HG02840 (cell line): ENCODE measurements at regions not wholly inside any gene's neighbourhood (a gene's known extent, or its start where the extent isn't known, plus 50 kb on each side); places are given as distances from the start of the nearest gene placed in this dataset.

Source experiments
- ATAC-seq: cut with Tn5 transposase; IDR thresholded peaks from one replicate; pipeline ENCODE4 v1.9.1; 2021; ENCODE audit warnings: mild to moderate bottlenecking, moderate library complexity, moderate number of reproducible peaks; ENCODE audit not compliant: unreplicated experiment, low FRiP score

DNA sequence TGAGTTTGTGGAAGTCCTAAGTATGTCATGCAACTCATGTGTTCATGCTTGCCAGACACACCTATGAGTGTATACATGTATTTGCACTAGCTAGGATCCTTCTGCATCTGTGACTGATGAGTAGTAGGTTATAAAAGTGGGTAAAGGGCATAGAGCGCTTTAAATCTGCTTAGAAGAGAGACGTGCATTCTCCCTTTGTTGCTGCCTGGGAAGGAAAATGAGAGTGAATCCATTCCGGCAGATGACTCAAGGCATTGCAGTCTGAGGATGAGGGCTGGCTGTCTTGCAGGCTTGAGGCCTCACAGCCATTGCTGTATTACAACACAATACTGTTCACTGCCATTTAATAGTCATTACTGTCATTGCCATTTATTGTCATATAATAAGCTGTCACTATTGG lies 120.8 kb upstream of the UMPS start:
- no peak for ATAC-seq

DNA sequence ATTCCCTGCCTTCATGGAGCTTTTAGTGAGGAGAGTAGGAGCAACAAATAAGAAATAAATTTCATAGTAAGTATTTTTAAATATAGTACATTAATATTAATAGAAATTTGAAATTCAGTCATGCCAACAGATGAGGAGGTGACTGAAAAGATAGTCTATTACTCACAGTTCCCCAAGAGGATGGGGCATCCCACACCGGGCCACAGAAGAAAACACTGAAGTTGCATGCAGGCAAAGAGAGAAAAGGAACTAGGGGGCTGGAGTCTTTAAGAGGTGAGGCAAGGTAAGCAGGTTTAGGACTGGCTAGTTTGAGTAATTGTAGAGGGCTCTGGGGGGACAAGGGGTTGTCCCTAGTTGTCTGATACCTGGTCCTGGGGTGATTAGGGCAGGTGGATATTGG lies 120.1 kb upstream of the UMPS start:
- ATAC-seq = no peak

DNA sequence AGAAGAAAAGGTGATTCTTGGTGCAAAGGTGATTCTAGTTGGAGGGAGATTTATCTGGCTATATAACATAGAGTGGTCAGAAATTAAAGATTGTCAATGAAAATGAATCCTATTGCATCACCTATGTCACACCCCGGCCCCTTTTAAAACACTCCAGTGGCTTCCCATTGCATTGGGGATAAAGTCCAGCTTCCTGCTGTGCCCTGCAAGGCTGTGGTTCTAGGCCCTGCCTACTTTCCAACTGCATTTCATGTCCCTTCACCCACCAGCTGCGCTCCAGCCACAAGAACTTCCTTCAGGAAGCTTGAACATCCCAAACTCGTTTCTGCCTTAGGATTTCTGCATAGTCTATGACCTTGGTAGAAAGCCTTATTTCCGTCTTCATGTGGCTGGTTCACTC lies 118.7 kb upstream of the UMPS start:
- ATAC-seq = no peak

DNA sequence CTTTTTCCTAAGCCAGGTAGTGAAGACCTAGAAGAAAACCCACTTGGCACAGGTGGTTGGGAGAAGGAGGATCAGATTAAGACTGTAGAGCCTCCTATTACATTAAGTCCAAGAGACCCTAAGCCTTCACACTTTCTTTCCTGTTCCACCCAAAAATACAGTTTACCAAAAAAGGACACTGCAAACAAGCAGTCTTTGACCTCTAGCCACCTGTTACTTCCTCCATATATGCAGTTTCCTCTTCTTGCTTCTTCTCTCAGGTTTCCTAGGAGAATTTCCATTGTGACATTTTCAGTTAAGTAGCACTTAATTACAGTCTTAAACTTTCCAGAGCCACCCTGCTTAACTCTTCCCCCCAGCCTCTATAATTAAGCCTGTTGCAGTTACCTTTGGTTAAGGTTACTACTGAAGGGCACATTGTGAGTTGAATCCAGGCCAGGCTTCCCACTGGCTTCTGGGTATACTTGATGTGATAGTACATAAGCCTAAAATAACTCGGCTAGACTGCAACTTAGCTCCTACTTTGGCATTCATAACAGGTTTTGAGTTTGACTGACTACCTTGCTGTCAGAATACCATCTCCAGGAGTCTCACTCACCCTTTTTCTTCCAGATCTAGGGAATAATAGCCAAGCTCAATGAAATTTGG lies 114.2 kb upstream of the UMPS start:
- no peak for ATAC-seq

DNA sequence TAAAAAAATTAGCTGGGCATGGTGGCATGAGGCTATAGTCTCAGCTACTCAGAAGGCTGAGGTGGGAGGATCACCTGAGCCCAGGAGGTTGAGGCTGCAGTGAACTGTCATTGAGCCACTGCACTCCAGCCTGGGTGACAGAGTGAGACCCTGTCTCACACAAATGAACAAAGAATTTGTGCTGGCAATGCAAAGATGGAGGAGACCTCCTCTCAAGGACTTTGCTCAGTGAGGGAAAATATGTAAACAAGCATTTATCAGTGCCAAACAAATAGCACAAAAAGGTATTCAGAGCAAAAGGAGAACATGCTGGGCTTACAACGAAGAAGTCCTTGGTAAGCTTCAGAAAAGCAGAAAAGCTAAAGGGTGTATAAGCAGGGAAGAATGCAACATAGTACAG lies 113.1 kb upstream of the UMPS start:
- no peak for ATAC-seq

DNA sequence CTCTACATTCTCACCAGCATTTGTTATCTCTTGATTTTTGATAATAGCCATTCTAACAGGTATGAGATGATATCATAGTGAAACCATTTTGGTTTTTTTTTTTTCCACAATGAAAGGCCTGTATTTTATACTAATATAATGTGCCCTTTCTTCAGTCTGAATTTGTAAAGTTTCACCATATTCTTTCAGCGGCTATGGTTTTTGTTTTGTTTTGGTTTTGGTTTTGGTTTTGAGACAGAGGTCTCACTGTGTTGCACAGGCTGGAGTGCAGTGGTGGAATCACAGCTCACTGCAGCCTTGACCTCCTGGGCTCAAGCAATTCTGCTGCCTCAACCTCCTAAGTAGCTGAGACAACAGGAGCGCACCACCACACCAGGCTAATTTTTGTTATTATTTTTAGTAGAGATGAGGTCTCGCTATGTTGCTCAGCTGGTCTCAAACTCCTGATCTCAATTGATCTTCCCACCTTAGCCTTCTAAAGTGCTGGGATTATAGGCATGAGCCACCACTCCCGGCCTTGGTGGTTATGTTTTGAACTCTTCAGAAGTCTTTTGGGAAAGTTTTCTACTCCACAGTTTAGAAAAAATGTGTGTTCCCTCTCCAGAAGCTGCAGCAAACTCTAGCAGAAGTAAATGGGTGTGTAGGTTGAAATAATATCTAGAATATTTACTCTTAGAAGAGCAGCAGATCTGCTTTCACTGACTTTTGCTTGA lies 110.2 kb upstream of the UMPS start:
- no peak for ATAC-seq

DNA sequence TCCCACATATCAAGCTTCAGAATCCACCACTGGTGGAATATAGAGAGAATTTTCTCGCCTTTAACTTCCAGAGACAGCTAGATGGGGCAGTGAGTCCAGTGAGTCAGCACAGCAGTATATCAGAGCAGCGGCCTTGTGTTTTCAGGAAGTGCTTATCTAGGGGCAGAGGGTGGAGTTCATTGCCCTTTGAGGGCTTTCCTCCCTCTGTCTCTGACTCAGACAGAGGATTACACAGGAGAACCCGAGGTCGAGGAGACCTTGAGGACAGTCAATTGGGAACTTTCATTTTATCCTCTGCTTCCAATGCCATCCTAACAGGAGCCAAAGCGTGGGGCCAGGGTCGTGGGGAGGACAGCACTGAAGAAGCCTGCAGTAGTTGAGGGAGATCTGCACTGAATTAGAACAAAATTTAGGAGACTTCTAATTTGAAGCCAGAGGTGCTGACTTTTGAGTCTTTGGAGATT lies 109.6 kb upstream of the UMPS start:
- ATAC-seq = peak; percentile 57

DNA sequence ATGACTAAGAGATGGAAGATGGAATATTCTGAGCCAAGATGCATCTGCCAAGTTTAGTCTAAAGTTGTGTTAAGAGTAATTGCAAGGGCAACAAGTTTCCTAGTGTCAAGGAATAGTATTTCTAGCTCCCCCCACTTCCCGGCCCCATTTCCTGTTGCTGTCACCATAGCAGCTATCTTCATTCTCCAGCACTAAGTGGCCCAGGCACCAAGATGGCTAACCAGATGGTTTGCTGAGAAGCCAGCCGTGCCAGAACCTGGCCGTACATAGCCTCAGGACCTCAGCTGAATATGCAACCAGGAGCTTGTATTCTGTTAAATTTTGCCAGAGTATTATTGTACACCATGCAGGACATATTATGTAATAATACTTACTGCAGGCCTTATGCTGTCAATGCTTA lies 108.8 kb upstream of the UMPS start:
- no peak for ATAC-seq

DNA sequence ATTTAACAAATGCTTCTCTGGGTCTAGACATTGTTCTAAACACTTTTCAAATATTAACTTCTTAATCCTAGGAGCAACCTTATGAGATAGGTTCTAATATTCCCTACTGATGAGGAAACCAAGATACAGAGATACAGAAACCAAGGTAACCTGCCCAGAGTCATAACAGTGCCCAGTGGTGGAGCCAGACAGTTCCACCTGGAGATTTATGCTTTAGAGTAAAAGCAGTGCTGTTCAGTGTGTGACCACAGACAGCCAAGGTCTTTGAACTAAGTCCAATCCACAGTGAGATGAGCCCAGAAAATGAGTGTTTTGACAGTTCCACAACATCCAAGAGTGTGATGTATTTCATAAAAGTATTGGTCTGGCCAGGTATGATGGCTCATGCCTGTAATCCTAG lies 105.2 kb upstream of the UMPS start:
- ATAC-seq = no peak

DNA sequence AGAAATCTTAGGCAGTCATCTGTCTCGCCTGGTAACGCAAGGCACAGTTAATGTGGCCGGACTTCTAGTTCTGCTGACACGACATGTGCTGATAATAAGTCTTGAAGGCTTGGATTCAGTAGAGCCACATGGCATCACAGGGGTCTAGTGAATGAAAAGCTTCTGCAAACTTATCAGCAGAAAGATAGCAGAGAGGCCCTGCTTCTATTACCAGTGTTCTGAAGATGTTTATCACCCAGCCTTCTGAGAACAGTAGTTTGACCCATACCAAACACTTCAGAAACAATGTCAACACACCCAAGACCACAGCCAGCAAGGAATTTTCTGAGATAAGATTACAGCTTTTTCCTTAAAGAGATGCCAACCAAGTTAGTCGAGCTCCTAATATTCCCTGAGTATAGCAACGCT lies 102.7 kb upstream of the UMPS start:
- no peak for ATAC-seq

DNA sequence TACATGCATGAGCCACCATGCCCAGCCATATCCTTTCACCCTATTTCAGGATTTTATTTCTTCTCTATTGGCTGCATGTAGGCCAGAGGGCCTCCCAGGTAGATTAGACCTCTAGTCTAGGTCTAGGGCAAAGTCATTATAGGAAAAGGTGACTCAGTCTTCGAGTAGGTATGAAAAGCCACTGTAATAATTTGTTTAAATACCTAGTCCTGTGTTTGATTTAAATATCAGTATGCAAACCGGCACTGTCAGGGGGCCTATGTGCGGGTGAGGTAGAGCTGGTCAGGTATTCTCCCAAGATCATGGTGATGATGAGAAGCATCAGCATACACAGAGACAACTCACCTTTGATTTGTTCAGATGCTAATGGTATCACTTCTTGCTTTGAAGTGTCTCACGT lies 101.4 kb upstream of the UMPS start:
- no peak for ATAC-seq

DNA sequence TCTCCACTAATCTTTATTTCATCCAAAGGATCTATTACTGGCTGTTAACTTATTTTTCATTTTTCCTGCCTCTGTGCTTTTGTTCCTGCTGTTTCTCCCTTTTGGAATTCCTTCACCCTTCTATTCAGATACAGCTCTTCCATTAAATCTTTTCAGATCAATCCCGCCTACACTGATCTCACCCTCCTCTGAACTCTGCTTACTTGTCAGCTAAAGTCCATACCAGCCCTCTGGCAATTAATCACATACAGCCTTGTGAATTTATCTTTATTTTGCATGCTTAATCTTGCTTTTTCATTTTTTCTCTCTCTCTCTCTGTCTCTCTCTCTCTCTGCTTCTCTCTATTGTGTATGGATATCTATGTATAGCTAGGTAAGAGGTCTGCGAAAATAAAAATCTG lies 100.8 kb upstream of the UMPS start:
- no peak for ATAC-seq

DNA sequence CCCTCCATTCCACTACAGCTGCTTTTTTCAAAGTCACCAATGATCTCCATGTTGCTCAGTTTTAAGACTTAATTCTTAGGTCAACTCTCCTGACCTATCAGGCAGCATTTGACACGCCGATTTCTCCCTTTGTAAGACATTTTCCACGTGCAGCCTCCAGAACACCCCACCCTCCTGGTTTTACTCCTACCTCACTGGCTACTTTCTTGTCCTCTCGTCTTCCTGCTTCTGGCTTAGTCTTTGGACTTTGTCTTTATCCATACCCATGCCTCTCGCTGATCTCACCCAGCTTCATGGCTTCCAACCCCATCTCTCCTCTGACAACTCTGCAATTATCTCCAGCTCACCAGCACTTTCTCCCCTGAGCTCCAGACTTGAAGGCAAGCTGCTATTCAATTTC lies 99.3 kb upstream of the UMPS start:
- ATAC-seq = no peak

DNA sequence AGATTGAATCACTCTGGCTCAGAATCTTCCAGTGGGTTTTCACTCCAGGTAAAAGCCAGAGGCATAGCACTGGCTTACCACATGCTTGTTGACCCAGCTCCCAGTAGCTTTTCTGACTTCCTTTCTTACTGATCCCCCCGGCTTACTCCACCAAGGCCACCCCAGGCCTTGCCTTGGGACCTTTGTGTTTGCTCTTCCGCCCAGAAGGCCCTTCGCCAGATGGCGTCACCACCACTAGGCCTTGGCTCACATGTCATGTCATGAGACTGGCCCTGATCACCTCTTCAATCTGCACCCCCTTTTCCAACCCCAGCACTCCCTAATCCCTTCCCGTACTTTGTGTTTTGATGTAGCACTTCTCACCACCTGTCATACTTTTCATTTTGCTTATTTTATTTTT lies 98.5 kb upstream of the UMPS start:
- no peak for ATAC-seq

DNA sequence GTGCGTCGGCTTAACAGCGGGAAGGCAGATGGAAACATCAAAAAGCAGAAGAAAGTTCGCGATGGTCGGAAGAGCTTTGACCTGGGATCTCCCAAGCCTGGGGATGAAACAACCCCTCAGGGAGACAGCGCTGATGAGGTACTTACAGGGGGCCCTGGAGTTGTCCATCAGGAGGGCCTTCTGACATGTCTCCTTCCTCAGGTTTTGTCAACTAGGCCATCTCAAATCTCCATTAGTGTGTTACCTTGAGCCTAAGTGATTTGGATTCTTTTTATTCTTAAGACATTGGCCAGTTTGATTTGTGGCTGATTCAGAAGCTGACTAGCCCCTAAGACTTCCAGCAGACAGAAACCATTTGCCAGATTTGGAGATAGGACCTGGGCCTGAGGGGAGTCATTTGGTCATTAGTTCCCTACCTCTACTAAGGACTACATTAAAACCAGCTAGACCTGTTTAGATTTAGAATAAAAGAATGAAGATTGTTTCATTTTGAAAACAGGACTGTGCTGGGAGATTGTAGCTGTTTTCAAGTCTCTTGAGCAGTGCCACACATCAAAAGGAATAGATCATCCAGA lies 97.6 kb upstream of the UMPS start:
- no peak for ATAC-seq

DNA sequence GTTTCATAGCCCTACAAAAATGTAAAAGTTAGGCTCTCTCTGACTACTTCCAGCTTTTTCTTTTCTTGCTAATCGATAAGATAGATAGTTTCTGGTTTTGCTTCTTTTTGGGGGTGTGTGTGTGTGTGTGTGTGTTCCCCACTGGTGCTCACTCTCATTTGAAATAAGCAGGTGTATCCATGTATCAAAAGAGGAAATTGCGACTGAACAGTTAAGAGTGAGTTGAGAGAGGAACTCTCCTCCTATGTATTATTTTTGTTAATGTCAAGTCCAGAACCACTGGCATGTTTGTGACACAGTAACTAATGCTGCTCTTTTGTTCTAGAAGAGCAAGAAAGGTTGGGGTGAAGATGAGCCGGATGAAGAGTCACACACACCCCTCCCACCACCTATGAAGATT lies 96.7 kb upstream of the UMPS start:
- no peak for ATAC-seq

DNA sequence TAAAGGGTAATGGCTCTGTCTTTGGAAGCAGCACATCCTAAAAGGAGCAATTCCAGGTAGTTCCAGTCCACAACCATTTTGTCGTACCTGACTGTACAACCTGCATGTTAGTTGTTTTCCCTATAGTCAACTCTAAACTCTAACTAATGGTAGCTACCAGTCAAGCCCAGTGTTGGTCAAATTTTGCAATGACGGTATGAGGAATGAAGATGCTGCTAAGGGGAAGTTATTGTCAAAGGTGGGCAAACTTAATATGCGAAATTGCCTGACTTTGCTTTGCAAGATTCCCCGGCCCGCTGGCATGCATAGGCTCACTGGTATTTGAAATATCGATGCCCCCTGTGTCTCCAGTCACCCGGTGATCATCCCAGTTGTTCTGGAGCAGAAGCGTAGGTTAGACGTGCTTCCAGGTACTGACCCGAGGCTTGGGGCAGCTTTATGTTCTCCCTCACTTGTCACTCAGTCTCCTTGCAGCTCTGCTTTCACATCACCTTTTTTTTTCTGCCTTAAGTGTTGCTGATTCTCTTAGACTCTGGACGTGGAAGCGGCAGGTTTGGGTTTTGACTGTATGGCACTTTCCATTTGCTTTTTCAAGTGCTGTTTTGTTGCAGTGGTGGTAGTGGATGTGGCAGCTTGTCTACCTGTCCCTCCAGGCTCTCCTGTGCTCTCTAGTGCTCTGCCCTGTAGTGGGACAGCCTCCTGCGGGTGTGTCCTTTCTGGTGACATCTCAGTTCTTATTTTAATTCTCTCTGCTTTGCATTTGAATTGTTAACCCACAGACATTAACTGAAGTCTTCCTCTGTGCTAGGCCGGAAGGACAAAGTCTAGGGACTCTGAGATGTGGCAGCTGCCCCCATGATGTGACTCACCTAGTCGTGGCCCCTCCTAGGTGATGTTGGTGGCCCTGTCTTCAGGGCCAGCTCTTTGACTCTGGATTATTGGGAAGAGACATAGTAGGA lies 95.8 kb upstream of the UMPS start:
- no peak for ATAC-seq

DNA sequence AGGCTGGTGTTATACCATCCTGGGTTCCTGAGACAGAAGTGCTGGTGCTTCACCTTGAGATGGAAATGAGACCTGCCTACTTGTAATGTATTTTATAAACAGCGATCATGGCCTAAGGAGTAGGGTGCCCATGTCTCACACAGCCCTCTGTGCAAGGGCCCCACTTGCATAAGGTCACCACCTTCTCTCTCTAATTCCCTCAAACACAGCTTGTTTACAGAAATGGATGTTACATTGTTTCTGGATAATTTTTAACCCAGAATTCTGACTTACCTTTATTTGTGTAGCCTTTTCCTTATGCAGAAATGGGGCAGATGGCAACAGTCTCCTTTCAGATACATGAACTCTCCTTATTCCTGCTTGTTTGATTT lies 95.1 kb upstream of the UMPS start:
- ATAC-seq = no peak

DNA sequence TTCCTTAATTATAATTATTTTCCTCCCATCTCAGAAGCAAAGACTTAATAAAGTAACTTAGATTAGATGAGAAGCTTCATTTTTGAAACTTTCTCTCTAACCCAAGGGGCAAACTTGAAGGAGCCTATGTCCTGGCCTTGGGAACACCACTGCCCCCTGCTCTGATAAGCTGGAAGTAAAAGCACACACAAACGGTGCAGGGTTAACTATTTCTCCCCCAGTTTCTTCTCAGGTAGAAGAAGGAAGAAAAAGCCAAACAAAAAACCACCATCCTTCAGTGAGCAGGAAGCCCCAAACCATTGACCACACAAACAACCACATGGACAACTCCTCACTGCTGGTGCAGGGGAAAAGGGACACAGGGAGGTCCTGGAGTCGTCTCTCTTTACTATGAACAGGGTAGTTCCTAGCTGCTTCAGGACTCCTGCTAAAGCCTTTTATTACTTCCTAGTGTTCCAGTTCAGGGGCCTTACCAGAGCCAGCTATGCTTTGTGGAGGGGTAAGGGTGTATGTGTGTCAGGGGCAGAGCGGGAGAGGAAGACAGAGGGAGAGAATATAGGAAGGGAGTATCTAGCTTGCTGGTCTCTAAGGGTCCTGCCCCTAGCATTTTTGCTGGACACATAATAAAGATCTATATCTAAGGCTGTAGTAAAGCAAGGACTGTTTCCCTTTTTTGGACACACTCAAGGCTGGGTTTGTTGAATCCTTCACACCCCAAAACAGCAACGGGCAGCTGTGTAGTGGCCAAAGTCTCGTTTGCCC lies 94.0 kb upstream of the UMPS start:
- no peak for ATAC-seq

DNA sequence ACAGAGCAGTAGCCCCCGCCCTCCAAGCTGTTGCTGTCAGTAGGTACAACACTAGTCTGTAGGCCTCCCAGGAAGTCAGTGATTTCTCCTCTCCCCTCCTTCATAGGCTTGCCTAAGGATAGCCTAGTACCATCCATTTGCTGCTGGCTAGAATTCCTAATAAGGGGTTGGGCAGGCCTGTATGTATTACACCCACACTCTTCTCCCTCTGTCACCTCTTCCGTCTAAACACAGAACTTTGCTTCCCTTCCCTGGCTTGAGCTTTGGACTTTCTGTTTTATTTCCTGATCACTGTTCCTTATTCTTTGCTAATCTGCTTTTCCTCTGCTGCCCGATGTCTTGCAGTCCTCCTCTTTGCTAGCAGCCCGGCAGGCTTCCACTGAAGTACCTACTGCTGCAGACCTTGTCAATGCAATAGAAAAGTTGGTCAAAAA lies 93.4 kb upstream of the UMPS start:
- no peak for ATAC-seq
